ENCODE measurements at regions not wholly inside any gene's neighbourhood (a gene's known extent, or its start where the extent isn't known, plus 50 kb on each side); places are given as distances from the start of the nearest gene placed in this dataset.

- H3K9ac ChIP-seq (ENCODE audit: low read depth, low read length): no peak overlapping the region
- H3K27ac ChIP-seq (ENCODE audit: low read length): no peak overlapping the region
- H3K27me3 ChIP-seq (ENCODE audit: insufficient read depth, low read length): peaks cover 31% of the 10 kb centered on the region
- no peak overlapping the region for H3K4me3 ChIP-seq (ENCODE audit: low read length)
- no peaks in the 10 kb centered on the region for H3K9me3 ChIP-seq (ENCODE audit: insufficient read depth, low read depth, low read length)
- no peaks in the 10 kb centered on the region for H3K36me3 ChIP-seq (ENCODE audit: insufficient read depth, low read depth, low read length)
- H3K4me1 ChIP-seq (ENCODE audit: insufficient read depth, low read length): peaks cover 30% of the 10 kb centered on the region
These were observed 729.2 kb upstream of the DDX18 start for GRCh38 chr2:117085256-117085655.

- Histone ChIP-seq H3K4me3 (ENCODE audit: low read length) (no peak overlapping the region), H3K27me3 (ENCODE audit: insufficient read depth, low read length) (peaks cover 31% of the 10 kb centered on the region), H3K36me3 (ENCODE audit: insufficient read depth, low read depth, low read length) (no peaks in the 10 kb centered on the region), H3K27ac (ENCODE audit: low read length) (no peak overlapping the region), H3K9me3 (ENCODE audit: insufficient read depth, low read depth, low read length) (no peaks in the 10 kb centered on the region), H3K4me1 (ENCODE audit: insufficient read depth, low read length) (peaks cover 30% of the 10 kb centered on the region), H3K9ac (ENCODE audit: low read depth, low read length) (no peak overlapping the region)
These were observed 728.8 kb upstream of the DDX18 start for GRCh38 chr2:117085737-117086136.

- Histone ChIP-seq H3K36me3 (ENCODE audit: insufficient read depth, low read depth, low read length) (no peaks in the 10 kb centered on the region), H3K9ac (ENCODE audit: low read depth, low read length) (no peak overlapping the region), H3K9me3 (ENCODE audit: insufficient read depth, low read depth, low read length) (no peaks in the 10 kb centered on the region), H3K27me3 (ENCODE audit: insufficient read depth, low read length) (peaks cover 31% of the 10 kb centered on the region), H3K27ac (ENCODE audit: low read length) (no peak overlapping the region), H3K4me1 (ENCODE audit: insufficient read depth, low read length) (peaks cover 30% of the 10 kb centered on the region), H3K4me3 (ENCODE audit: low read length) (peak overlapping the region; percentile 35; the same call in 1 of the 2 replicates)
These were observed 728.1 kb upstream of the DDX18 start for GRCh38 chr2:117086174-117086942.

- H3K4me3 ChIP-seq (ENCODE audit: low read length): peak overlapping the region; percentile 35; the same call in 1 of the 2 replicates
- H3K4me1 ChIP-seq (ENCODE audit: insufficient read depth, low read length): peaks cover 30% of the 10 kb centered on the region
- H3K9me3 ChIP-seq (ENCODE audit: insufficient read depth, low read depth, low read length): no peaks in the 10 kb centered on the region
- H3K27me3 ChIP-seq (ENCODE audit: insufficient read depth, low read length): peaks cover 31% of the 10 kb centered on the region
- H3K27ac ChIP-seq (ENCODE audit: low read length): no peak overlapping the region
- no peak overlapping the region for H3K9ac ChIP-seq (ENCODE audit: low read depth, low read length)
- no peaks in the 10 kb centered on the region for H3K36me3 ChIP-seq (ENCODE audit: insufficient read depth, low read depth, low read length)
These were observed 727.6 kb upstream of the DDX18 start for GRCh38 chr2:117086943-117087250.

GRCh38 chr2:117087535-117088291 lies 726.8 kb upstream of the DDX18 start:
- Histone ChIP-seq H3K27me3 (ENCODE audit: insufficient read depth, low read length) (peaks cover 31% of the 10 kb centered on the region), H3K9ac (ENCODE audit: low read depth, low read length) (no peak overlapping the region), H3K4me3 (ENCODE audit: low read length) (peak overlapping the region; percentile 40), H3K4me1 (ENCODE audit: insufficient read depth, low read length) (peaks cover 30% of the 10 kb centered on the region), H3K36me3 (ENCODE audit: insufficient read depth, low read depth, low read length) (no peaks in the 10 kb centered on the region), H3K9me3 (ENCODE audit: insufficient read depth, low read depth, low read length) (no peaks in the 10 kb centered on the region), H3K27ac (ENCODE audit: low read length) (no peak overlapping the region)

GRCh38 chr2:117091041-117091837 lies 723.3 kb upstream of the DDX18 start:
- Histone ChIP-seq H3K27ac (ENCODE audit: low read length) (no peak overlapping the region), H3K4me1 (ENCODE audit: insufficient read depth, low read length) (peaks cover 17% of the 10 kb centered on the region), H3K27me3 (ENCODE audit: insufficient read depth, low read length) (peaks cover 23% of the 10 kb centered on the region), H3K9ac (ENCODE audit: low read depth, low read length) (no peak overlapping the region), H3K9me3 (ENCODE audit: insufficient read depth, low read depth, low read length) (no peaks in the 10 kb centered on the region), H3K4me3 (ENCODE audit: low read length) (no peak overlapping the region), H3K36me3 (ENCODE audit: insufficient read depth, low read depth, low read length) (no peaks in the 10 kb centered on the region)

- H3K4me1 ChIP-seq (ENCODE audit: insufficient read depth, low read length): no peaks in the 10 kb centered on the region
- no peaks in the 10 kb centered on the region for H3K36me3 ChIP-seq (ENCODE audit: insufficient read depth, low read depth, low read length)
- no peaks in the 10 kb centered on the region for H3K27me3 ChIP-seq (ENCODE audit: insufficient read depth, low read length)
- no peaks in the 10 kb centered on the region for H3K9me3 ChIP-seq (ENCODE audit: insufficient read depth, low read depth, low read length)
- no peak overlapping the region for H3K4me3 ChIP-seq (ENCODE audit: low read length)
- H3K9ac ChIP-seq (ENCODE audit: low read depth, low read length): no peak overlapping the region
- no peak overlapping the region for H3K27ac ChIP-seq (ENCODE audit: low read length)
These were observed 712.9 kb upstream of the DDX18 start for GRCh38 chr2:117101613-117102012.

GRCh38 chr2:117108741-117109267 lies 705.7 kb upstream of the DDX18 start:
- Histone ChIP-seq H3K4me1 (ENCODE audit: insufficient read depth, low read length) (no peaks in the 10 kb centered on the region), H3K36me3 (ENCODE audit: insufficient read depth, low read depth, low read length) (no peaks in the 10 kb centered on the region), H3K9ac (ENCODE audit: low read depth, low read length) (no peak overlapping the region), H3K27ac (ENCODE audit: low read length) (no peak overlapping the region), H3K9me3 (ENCODE audit: insufficient read depth, low read depth, low read length) (no peaks in the 10 kb centered on the region), H3K4me3 (ENCODE audit: low read length) (no peak overlapping the region), H3K27me3 (ENCODE audit: insufficient read depth, low read length) (no peaks in the 10 kb centered on the region)

GRCh38 chr2:117118994-117119393 lies 695.5 kb upstream of the DDX18 start:
- H3K27me3 ChIP-seq (ENCODE audit: insufficient read depth, low read length): no peaks in the 10 kb centered on the region
- H3K9ac ChIP-seq (ENCODE audit: low read depth, low read length): no peak overlapping the region
- no peaks in the 10 kb centered on the region for H3K4me1 ChIP-seq (ENCODE audit: insufficient read depth, low read length)
- H3K27ac ChIP-seq (ENCODE audit: low read length): no peak overlapping the region
- H3K36me3 ChIP-seq (ENCODE audit: insufficient read depth, low read depth, low read length): no peaks in the 10 kb centered on the region
- no peaks in the 10 kb centered on the region for H3K9me3 ChIP-seq (ENCODE audit: insufficient read depth, low read depth, low read length)
- no peak overlapping the region for H3K4me3 ChIP-seq (ENCODE audit: low read length)

GRCh38 chr2:117123362-117123761 lies 691.1 kb upstream of the DDX18 start:
- Histone ChIP-seq H3K4me3 (ENCODE audit: low read length) (no peak overlapping the region), H3K27ac (ENCODE audit: low read length) (no peak overlapping the region), H3K4me1 (ENCODE audit: insufficient read depth, low read length) (no peaks in the 10 kb centered on the region), H3K9ac (ENCODE audit: low read depth, low read length) (no peak overlapping the region), H3K27me3 (ENCODE audit: insufficient read depth, low read length) (no peaks in the 10 kb centered on the region), H3K9me3 (ENCODE audit: insufficient read depth, low read depth, low read length) (no peaks in the 10 kb centered on the region), H3K36me3 (ENCODE audit: insufficient read depth, low read depth, low read length) (no peaks in the 10 kb centered on the region)

GRCh38 chr2:117126656-117127055 lies 687.8 kb upstream of the DDX18 start:
- Histone ChIP-seq H3K27ac (ENCODE audit: low read length) (no peak overlapping the region), H3K9me3 (ENCODE audit: insufficient read depth, low read depth, low read length) (no peaks in the 10 kb centered on the region), H3K4me1 (ENCODE audit: insufficient read depth, low read length) (no peaks in the 10 kb centered on the region), H3K36me3 (ENCODE audit: insufficient read depth, low read depth, low read length) (no peaks in the 10 kb centered on the region), H3K4me3 (ENCODE audit: low read length) (no peak overlapping the region), H3K9ac (ENCODE audit: low read depth, low read length) (no peak overlapping the region), H3K27me3 (ENCODE audit: insufficient read depth, low read length) (no peaks in the 10 kb centered on the region)

All from iPS-20b (cell line).